ENCODE measurements at regions not wholly inside any gene's neighbourhood (a gene's known extent, or its start where the extent isn't known, plus 50 kb on each side); places are given as distances from the start of the nearest gene placed in this dataset.

DNA sequence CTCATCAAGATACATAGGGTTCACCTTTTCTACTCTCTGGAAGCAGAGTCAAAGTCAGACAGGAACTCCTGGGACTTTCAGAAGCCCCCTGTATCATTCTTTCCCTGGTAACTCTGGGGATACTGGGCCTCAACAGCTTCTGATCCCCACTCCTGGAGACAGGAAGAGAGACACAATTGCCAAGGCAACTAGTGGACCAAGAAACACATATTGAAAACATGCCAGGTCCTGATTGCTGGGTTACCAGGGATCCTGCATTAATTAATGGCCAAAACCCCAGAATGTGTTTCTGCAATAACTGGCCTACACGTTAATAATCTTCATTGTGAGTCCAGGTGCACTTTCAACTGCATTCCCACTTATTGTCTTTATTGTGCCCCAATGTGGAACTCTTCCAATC is 260.8 kb upstream of the POU2AF2 start:
- Histone ChIP-seq H2AK5ac (ENCODE audit: insufficient read length, low read length) (no peak overlapping the region), H3K4me1 (ENCODE audit: insufficient read depth, low read length) (no peaks in the 10 kb centered on the region; the same call in 1 of the 2 replicates), H3K27me3 (ENCODE audit: insufficient read depth, low read length) (no peaks in the 10 kb centered on the region), H3T11ph (ENCODE audit: low read length) (no peak overlapping the region), H4K5ac (ENCODE audit: insufficient read length, low read depth, low read length) (no peak overlapping the region), H2BK120ac (ENCODE audit: low read depth, low read length, poor library complexity, severe bottlenecking) (no peak overlapping the region), H3K4me2 (ENCODE audit: insufficient read depth, insufficient read length, low read length) (no peak overlapping the region), H3K4ac (ENCODE audit: low read depth, low read length) (no peak overlapping the region), H3K18ac (ENCODE audit: insufficient read length, low read depth, low read length) (no peak overlapping the region), H3K14ac (ENCODE audit: insufficient read depth, low read length) (no peak overlapping the region), H4K8ac (replicated peaks; ENCODE audit: insufficient read length, low read depth, low read length) (no peak overlapping the region), H3K23ac (ENCODE audit: insufficient read length, low read depth, low read length) (no peak overlapping the region), H2BK20ac (ENCODE audit: low read depth, low read length, poor library complexity, severe bottlenecking) (no peak overlapping the region), H4K91ac (ENCODE audit: insufficient read length, low read depth, low read length) (no peak overlapping the region), H3K9ac (ENCODE audit: extremely low read depth, insufficient read length, low read length) (no peak overlapping the region), H3K79me2 (ENCODE audit: insufficient read depth, low read length) (no peaks in the 10 kb centered on the region), H3K79me1 (ENCODE audit: insufficient read depth, low read depth, low read length, poor library complexity, severe bottlenecking) (no peaks in the 10 kb centered on the region), H3K23me2 (ENCODE audit: insufficient read length, low read depth, low read length, poor library complexity, severe bottlenecking) (no peaks in the 10 kb centered on the region), H3K27ac (ENCODE audit: insufficient read length, low read depth, low read length) (no peak overlapping the region), H3K56ac (ENCODE audit: insufficient read length, low read depth, low read length) (no peak overlapping the region), H2BK12ac (ENCODE audit: insufficient read length, low read depth, low read length) (no peak overlapping the region), H4K20me1 (ENCODE audit: control insufficient read depth, insufficient read depth, insufficient read length) (no peaks in the 10 kb centered on the region), H3K9me3 (ENCODE audit: control insufficient read depth, low read depth, low read length) (no peaks in the 10 kb centered on the region), H2BK5ac (ENCODE audit: insufficient read length, low read length) (no peak overlapping the region), H2BK15ac (ENCODE audit: low read depth, low read length) (no peak overlapping the region), H2AFZ (ENCODE audit: low read length) (no peak overlapping the region)
- H3K27me3 Mint-ChIP-seq (ENCODE audit: low read depth): no peaks in the 10 kb centered on the region; the same call in 1 of the 2 replicates
- WGBS (ENCODE audit: extremely low coverage, insufficient read length, low lambda C conversion rate): no CpG with 5 or more reads among the region's 1 CpG
- H3K9me3 Mint-ChIP-seq: no peaks in the 10 kb centered on the region
- H3K4me3 Mint-ChIP-seq: no peak overlapping the region
- H3K36me3 Mint-ChIP-seq (ENCODE audit: insufficient read depth in 1 of 3, low read depth in 3 of 3): no peaks in the 10 kb centered on the region; a peak in 1 of 7 replicates
- no peaks in the 10 kb centered on the region for H3K4me1 Mint-ChIP-seq
- DNase-seq: no peak
- TF ChIP-seq, protein P1, sequence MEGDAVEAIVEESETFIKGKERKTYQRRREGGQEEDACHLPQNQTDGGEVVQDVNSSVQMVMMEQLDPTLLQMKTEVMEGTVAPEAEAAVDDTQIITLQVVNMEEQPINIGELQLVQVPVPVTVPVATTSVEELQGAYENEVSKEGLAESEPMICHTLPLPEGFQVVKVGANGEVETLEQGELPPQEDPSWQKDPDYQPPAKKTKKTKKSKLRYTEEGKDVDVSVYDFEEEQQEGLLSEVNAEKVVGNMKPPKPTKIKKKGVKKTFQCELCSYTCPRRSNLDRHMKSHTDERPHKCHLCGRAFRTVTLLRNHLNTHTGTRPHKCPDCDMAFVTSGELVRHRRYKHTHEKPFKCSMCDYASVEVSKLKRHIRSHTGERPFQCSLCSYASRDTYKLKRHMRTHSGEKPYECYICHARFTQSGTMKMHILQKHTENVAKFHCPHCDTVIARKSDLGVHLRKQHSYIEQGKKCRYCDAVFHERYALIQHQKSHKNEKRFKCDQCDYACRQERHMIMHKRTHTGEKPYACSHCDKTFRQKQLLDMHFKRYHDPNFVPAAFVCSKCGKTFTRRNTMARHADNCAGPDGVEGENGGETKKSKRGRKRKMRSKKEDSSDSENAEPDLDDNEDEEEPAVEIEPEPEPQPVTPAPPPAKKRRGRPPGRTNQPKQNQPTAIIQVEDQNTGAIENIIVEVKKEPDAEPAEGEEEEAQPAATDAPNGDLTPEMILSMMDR (conservative IDR thresholded peaks at IDR 0.05): no peak
- no peak overlapping the region for H3K27ac Mint-ChIP-seq
